BJ (cell line): ENCODE measurements at regions not wholly inside any gene's neighbourhood (a gene's known extent, or its start where the extent isn't known, plus 50 kb on each side); places are given as distances from the start of the nearest gene placed in this dataset.

Experiments used
- CTCF ChIA-PET: fragments of 350-600 bp; formaldehyde crosslinking; extraction: SDS; loops from one replicate; lab custom pipeline; 2021; ENCODE audit warnings: antibody characterized with exemption, inconsistent platforms; lab: Yijun Ruan, JAX
- POLR2A ChIA-PET: fragments of 300-600 bp; sonication (Branson Sonifier 250); formaldehyde crosslinking; extraction: SDS; loops from one replicate; lab custom pipeline; 2021; ENCODE audit warnings: antibody characterized with exemption; lab: Charles Lee
- DNase-seq: peaks from one replicate; pipeline ENCODE4 v3.0.0-alpha.2; 2011; ENCODE audit warnings: low read depth
- H3K27me3 ChIP-seq: 2 replicates; pipeline ENCODE4 v1.6.0; 2011; ENCODE audit warnings: low read length; ENCODE audit not compliant: control insufficient read depth, insufficient read depth
- H3K36me3 ChIP-seq: 2 replicates; pipeline ENCODE4 v1.5.1; 2011; ENCODE audit warnings: low read length; ENCODE audit not compliant: control insufficient read depth, insufficient read depth
- H3K4me3 ChIP-seq: 2 replicates; pipeline ENCODE4 v1.5.1; 2011; ENCODE audit warnings: low read depth, mild to moderate bottlenecking, control low read depth, low read length
- CTCF ChIP-seq: IDR thresholded peaks from 2 replicates; pipeline ENCODE4 v1.5.1; 2011; ENCODE audit warnings: low read depth, mild to moderate bottlenecking, control low read depth, inconsistent platforms, low read length, moderate library complexity; ENCODE audit not compliant: insufficient read depth

GRCh38 chr2:45083175-45083574 is 73.9 kb upstream of the SIX2 start:
- peaks cover 8% of the 10 kb centered on the region; the same call in 1 of the 2 replicates for H3K27me3 ChIP-seq
- CTCF ChIA-PET: no interaction called here
- no peaks in the 10 kb centered on the region for H3K36me3 ChIP-seq
- H3K4me3 ChIP-seq: no peak overlapping the region
- TF ChIP-seq CTCF: no peak
- DNase-seq: no peak
- POLR2A ChIA-PET: no interaction called here

GRCh38 chr2:45074713-45075112 is 65.5 kb upstream of the SIX2 start:
- Histone ChIP-seq H3K27me3 (peaks cover 21% of the 10 kb centered on the region), H3K4me3 (no peak overlapping the region), H3K36me3 (no peaks in the 10 kb centered on the region)
- no peak for DNase-seq
- ChIA-PET CTCF (interaction anchor here (0.6 kb wide), 1 partner anchor 358 kb away, joined by 3 read pairs; no protein-coding TSS in a partner anchor), POLR2A (no interaction called here)
- TF ChIP-seq CTCF: no peak

GRCh38 chr2:45072862-45073237 is 63.6 kb upstream of the SIX2 start:
- Histone ChIP-seq H3K36me3 (no peaks in the 10 kb centered on the region), H3K4me3 (no peak overlapping the region), H3K27me3 (peaks cover 34% of the 10 kb centered on the region)
- POLR2A ChIA-PET: no interaction called here
- TF ChIP-seq CTCF: no peak
- CTCF ChIA-PET: no interaction called here
- DNase-seq: no peak

GRCh38 chr2:45072064-45072861 is 63.0 kb upstream of the SIX2 start:
- ChIA-PET POLR2A (no interaction called here), CTCF (no interaction called here)
- Histone ChIP-seq H3K27me3 (peaks cover 37% of the 10 kb centered on the region), H3K4me3 (no peak overlapping the region), H3K36me3 (no peaks in the 10 kb centered on the region)
- no peak for DNase-seq
- no peak for TF ChIP-seq CTCF

GRCh38 chr2:45070113-45070652 is 60.9 kb upstream of the SIX2 start:
- TF ChIP-seq CTCF: no peak
- Histone ChIP-seq H3K4me3 (no peak overlapping the region), H3K27me3 (peaks cover 42% of the 10 kb centered on the region), H3K36me3 (no peaks in the 10 kb centered on the region)
- ChIA-PET CTCF (no interaction called here), POLR2A (no interaction called here)
- DNase-seq: no peak
